ENCODE measurements at regions not wholly inside any gene's neighbourhood (a gene's known extent, or its start where the extent isn't known, plus 50 kb on each side); places are given as distances from the start of the nearest gene placed in this dataset.

DNA sequence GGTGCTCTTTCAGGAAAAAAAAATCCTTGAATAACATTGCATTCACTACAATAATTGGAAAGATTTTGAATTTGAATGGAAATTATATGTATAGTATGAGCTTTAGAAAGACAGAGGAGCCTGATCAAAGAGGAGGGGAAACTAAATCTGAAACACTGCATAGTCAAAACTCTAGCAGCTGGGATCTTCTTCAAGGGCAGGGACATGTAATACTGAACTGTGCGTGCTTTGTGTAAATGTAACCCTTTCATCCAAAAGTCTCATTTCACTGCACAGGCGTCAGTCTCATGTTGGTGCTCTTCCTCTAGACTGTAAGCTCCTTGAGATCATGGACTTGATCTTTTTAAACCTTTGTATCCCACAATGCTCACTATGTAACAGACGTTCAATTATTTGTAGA is 212.0 kb upstream of the JADE1 start:
- ChIA-PET POLR2A (no interaction called here), CTCF (interaction anchor here (1.4 to 2.6 kb wide), 3 partner anchors 22 to 266 kb away, joined by 5 to 7 read pairs (median 6); no protein-coding TSS in a partner anchor)
- Histone ChIP-seq H3K27me3 (ENCODE audit: control insufficient read depth, insufficient read depth, low read length) (no peaks in the 10 kb centered on the region), H3K27ac (ENCODE audit: low read depth, low read length) (no peak overlapping the region), H3K9me3 (ENCODE audit: control insufficient read depth, insufficient read depth, low read length) (peaks cover 3% of the 10 kb centered on the region), H3K4me3 (ENCODE audit: low read depth, low read length) (no peak overlapping the region)
- TF ChIP-seq CTCF (IDR thresholded peaks at IDR 0.05; ENCODE audit: low read depth, low read length), result no peak
- no peak for DNase-seq (ENCODE audit: low read depth, low spot score)

DNA sequence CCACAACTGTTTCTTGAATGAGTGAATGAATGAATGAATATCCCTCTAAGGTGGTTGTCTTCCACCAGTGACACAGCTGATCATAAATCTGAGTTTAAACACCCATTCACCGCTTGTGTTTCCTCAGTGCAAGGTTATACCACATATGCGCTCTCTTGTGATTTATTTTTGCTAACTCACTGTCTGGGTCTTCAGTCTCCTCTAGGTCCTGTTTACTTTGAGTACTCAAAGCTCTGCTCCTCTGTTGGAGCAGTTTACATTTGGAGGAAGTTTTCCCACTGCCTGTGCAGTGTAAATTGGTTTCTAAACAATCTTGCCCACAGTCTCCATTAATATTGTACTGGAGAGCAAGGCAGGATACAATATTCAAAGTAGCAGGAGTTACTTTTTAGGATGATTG is 212.6 kb upstream of the JADE1 start:
- ChIA-PET POLR2A (interaction anchor here (0.6 kb wide), 1 partner anchor 117 kb away, joined by 7 read pairs; no protein-coding TSS in a partner anchor), CTCF (interaction anchor here (0.6 to 2.6 kb wide), 5 partner anchors 22 to 267 kb away, joined by 3 to 7 read pairs (median 5); no protein-coding TSS in a partner anchor)
- DNase-seq (ENCODE audit: low read depth, low spot score), result no peak
- H3K4me3 ChIP-seq (ENCODE audit: low read depth, low read length), result no peak overlapping the region
- no peak for TF ChIP-seq CTCF (IDR thresholded peaks at IDR 0.05; ENCODE audit: low read depth, low read length)
- H3K9me3 ChIP-seq (ENCODE audit: control insufficient read depth, insufficient read depth, low read length), result peaks cover 3% of the 10 kb centered on the region
- H3K27me3 ChIP-seq (ENCODE audit: control insufficient read depth, insufficient read depth, low read length), result no peaks in the 10 kb centered on the region
- no peak overlapping the region for H3K27ac ChIP-seq (ENCODE audit: low read depth, low read length)

DNA sequence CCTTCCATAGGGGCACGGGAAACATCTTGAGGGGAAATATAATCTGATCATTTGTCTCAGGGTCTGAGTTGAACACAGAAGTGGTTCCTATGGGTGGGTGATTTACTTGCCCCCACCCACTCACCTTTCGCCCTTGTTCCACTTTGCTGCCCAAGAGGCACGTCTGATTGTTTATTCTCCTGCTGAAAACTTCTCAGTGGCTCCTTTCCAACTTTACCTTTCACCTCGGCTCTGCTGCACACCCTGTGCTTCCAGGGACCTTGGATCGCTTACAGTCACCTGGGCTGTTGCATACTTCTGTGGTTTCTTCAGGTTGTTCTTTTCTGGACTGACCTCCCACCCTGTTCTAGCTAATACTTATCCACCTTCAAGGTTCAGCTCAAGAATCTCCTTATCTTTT is 213.4 kb upstream of the JADE1 start:
- TF ChIP-seq CTCF (IDR thresholded peaks at IDR 0.05; ENCODE audit: low read depth, low read length), result no peak
- H3K9me3 ChIP-seq (ENCODE audit: control insufficient read depth, insufficient read depth, low read length), result peaks cover 3% of the 10 kb centered on the region
- ChIA-PET CTCF (interaction anchor here (1.2 to 2.6 kb wide), 3 partner anchors 21 to 142 kb away, joined by 3 to 7 read pairs (median 6); no protein-coding TSS in a partner anchor), POLR2A (no interaction called here)
- H3K27ac ChIP-seq (ENCODE audit: low read depth, low read length), result no peak overlapping the region
- no peak overlapping the region for H3K4me3 ChIP-seq (ENCODE audit: low read depth, low read length)
- no peak for DNase-seq (ENCODE audit: low read depth, low spot score)
- no peaks in the 10 kb centered on the region for H3K27me3 ChIP-seq (ENCODE audit: control insufficient read depth, insufficient read depth, low read length)

DNA sequence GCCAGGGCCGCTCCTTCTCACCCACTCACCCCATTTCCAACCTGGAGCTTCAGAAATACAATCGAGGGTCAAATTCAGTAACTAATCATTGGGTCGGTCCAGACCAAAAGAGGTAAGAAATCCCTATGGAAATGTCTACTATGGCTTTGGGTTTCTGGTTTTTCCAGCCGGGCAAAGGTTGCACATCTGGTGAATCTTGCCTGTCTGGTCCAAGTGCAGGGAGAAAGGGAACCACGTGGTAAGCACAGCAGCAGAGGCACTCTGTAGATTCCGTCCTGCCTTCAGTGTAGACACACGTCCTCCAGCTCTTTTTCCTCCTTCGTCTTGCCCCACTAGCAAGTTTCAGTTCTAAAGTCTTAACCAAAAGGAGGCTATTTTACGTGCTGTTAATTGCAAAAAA is 218.0 kb upstream of the JADE1 start:
- Histone ChIP-seq H3K9me3 (ENCODE audit: control insufficient read depth, insufficient read depth, low read length) (peaks cover 3% of the 10 kb centered on the region), H3K4me3 (ENCODE audit: low read depth, low read length) (no peak overlapping the region), H3K27ac (ENCODE audit: low read depth, low read length) (no peak overlapping the region), H3K27me3 (ENCODE audit: control insufficient read depth, insufficient read depth, low read length) (no peaks in the 10 kb centered on the region)
- POLR2A ChIA-PET, result no interaction called here
- no peak for DNase-seq (ENCODE audit: low read depth, low spot score)
- CTCF ChIA-PET, result interaction anchor here (1.7 kb wide), 1 partner anchor 17 kb away, joined by 5 read pairs; no protein-coding TSS in a partner anchor
- no peak for TF ChIP-seq CTCF (IDR thresholded peaks at IDR 0.05; ENCODE audit: low read depth, low read length)

GRCh38 chr4:128590773-128591172 is 218.7 kb upstream of the JADE1 start:
- Histone ChIP-seq H3K9me3 (ENCODE audit: control insufficient read depth, insufficient read depth, low read length) (peaks cover 3% of the 10 kb centered on the region), H3K27ac (ENCODE audit: low read depth, low read length) (no peak overlapping the region), H3K27me3 (ENCODE audit: control insufficient read depth, insufficient read depth, low read length) (no peaks in the 10 kb centered on the region), H3K4me3 (ENCODE audit: low read depth, low read length) (no peak overlapping the region)
- POLR2A ChIA-PET, result no interaction called here
- CTCF ChIA-PET, result interaction anchor here (1.7 kb wide), 1 partner anchor 16 kb away, joined by 5 read pairs; no protein-coding TSS in a partner anchor
- DNase-seq (ENCODE audit: low read depth, low spot score), result no peak
- no peak for TF ChIP-seq CTCF (IDR thresholded peaks at IDR 0.05; ENCODE audit: low read depth, low read length)

All from AG04450 (cell line).